ENCODE measurements at regions not wholly inside any gene's neighbourhood (a gene's known extent, or its start where the extent isn't known, plus 50 kb on each side); places are given as distances from the start of the nearest gene placed in this dataset.

GRCh38 chr1:173303984-173304383, 96.9 kb upstream of the TNFSF4 start:
- no peaks in the 10 kb centered on the region for H3K79me2 ChIP-seq (ENCODE audit: control insufficient read depth, insufficient read depth, low read length)
- no peak overlapping the region for H3K4me3 ChIP-seq
- H3K9me3 ChIP-seq (replicated peaks; ENCODE audit: control insufficient read depth, insufficient read depth, low read length): no peaks in the 10 kb centered on the region; the same call in 1 of the 3 replicates
- no peak for FAIRE-seq
- H3K27me3 ChIP-seq (replicated peaks in 1 of 2; ENCODE audit: control insufficient read depth in 2 of 2, insufficient read depth in 2 of 2, low read length in 1 of 2): no peaks in the 10 kb centered on the region
- H3K27ac ChIP-seq (ENCODE audit: control insufficient read depth, insufficient read depth): no peak overlapping the region
- 79% methylated on average over 1 of the region's 1 CpG for WGBS (ENCODE audit: insufficient coverage, insufficient replicate concordance, low lambda C conversion rate, missing lambda C conversion rate)
- H3K4me1 ChIP-seq (ENCODE audit: control insufficient read depth, insufficient read depth, low read length): peaks cover 10% of the 10 kb centered on the region
- H3K36me3 ChIP-seq (ENCODE audit: control insufficient read depth in 2 of 2, insufficient read depth in 2 of 2, low read length in 1 of 2): no peaks in the 10 kb centered on the region
- no peak for DNase-seq (ENCODE audit: low read depth, low spot score)
- no peaks in the 10 kb centered on the region for H4K20me1 ChIP-seq (ENCODE audit: control insufficient read depth, insufficient read depth)
- CTCF ChIA-PET: no interaction called here
- H3K9ac ChIP-seq (ENCODE audit: control insufficient read depth, insufficient read depth, low read length): no peak overlapping the region
- POLR2A ChIA-PET: no interaction called here
- in situ Hi-C loops (cut with MboI) (no loop called here), intact Hi-C loops (cut with micrococcal nuclease; ENCODE audit: unreplicated experiment) (no loop called here)
- BruUV-seq (replicated peaks): no TSS peak
- no peak overlapping the region for H3K4me2 ChIP-seq (ENCODE audit: control insufficient read depth, insufficient read depth)
- SMC1A ChIA-PET (ENCODE audit: uncharacterized antibody, unreplicated experiment): interaction anchor here (1.0 kb wide), 1 partner anchor 10 kb away, joined by 4 read pairs; no protein-coding TSS in a partner anchor
- RAD21 ChIA-PET (ENCODE audit: unreplicated experiment): no interaction called here
- ATAC-seq: peak; percentile 60
- H2AFZ ChIP-seq (ENCODE audit: control insufficient read depth, low read depth, low read length): no peak overlapping the region
- peak; percentile 72 for TF ChIP-seq JUNB (IDR thresholded peaks at IDR 0.05)
- 0 out of 2 replicates have a peak, but pooled peaks have one; percentile 45 for TF ChIP-seq ZNF217 (IDR thresholded peaks at IDR 0.05)
- TF ChIP-seq ATF2 (IDR thresholded peaks at IDR 0.05; ENCODE audit: low read length): peak; percentile 43; the same call in 1 of the 2 replicates
- no peak for TF ChIP-seq FOS (IDR thresholded peaks at IDR 0.05; ENCODE audit: borderline replicate concordance, extremely low read depth, insufficient read length)
- TF ChIP-seq FOXM1 (IDR thresholded peaks at IDR 0.05; ENCODE audit: low read depth, low read length): peak; percentile 82; the same call in 1 of the 2 replicates
- peak; percentile 92 for TF ChIP-seq NFIC (IDR thresholded peaks at IDR 0.05; ENCODE audit: low read depth, low read length)
- TF ChIP-seq SREBF1 (IDR thresholded peaks at IDR 0.05; ENCODE audit: low read length): 0 out of 2 replicates have a peak, but pooled peaks have one; percentile 28
- TF ChIP-seq BMI1 (IDR thresholded peaks at IDR 0.05; ENCODE audit: borderline replicate concordance): peak; percentile 57; the same call in 1 of the 2 replicates
- peak; percentile 42; the same call in 1 of the 2 replicates for TF ChIP-seq BCL11A (IDR thresholded peaks at IDR 0.05; ENCODE audit: low read depth, low read length)
- 0 out of 2 replicates have a peak, but pooled peaks have one; percentile 47 for TF ChIP-seq MEF2A (IDR thresholded peaks at IDR 0.05; ENCODE audit: insufficient read depth, low read depth, low read length)
- peak; percentile 72 for TF ChIP-seq RUNX3 (IDR thresholded peaks at IDR 0.05; ENCODE audit: low read length)
- no peak for TF ChIP-seq ZNF687 (IDR thresholded peaks at IDR 0.05)
- no peak for TF ChIP-seq MLLT1 (IDR thresholded peaks at IDR 0.05)
- no peak for TF ChIP-seq ATF3 (IDR thresholded peaks at IDR 0.05; ENCODE audit: borderline replicate concordance, extremely low read depth, low read depth, low read length)
- no peak for TF ChIP-seq RBBP5 (conservative IDR thresholded peaks at IDR 0.05)
- TF ChIP-seq ETV6 (conservative IDR thresholded peaks at IDR 0.05 in 1 of 2, IDR thresholded peaks at IDR 0.05 in 1 of 2; ENCODE audit: borderline replicate concordance in 1 of 2, low read depth in 1 of 2): no peak

All from GM12878 (cell line).